Stimulated activated CD8-positive, alpha-beta memory T cell treated with anti-CD3 and anti-CD28 coated beads, Interleukin-4, amount 100 ng/mL, for 4 hours (primary cell): ENCODE measurements at regions not wholly inside any gene's neighbourhood (a gene's known extent, or its start where the extent isn't known, plus 50 kb on each side); places are given as distances from the start of the nearest gene placed in this dataset.
"Not testable (repeated sequence)": the region's sequence is repeated elsewhere in the genome, so short reads cannot be mapped to it uniquely, and the experiment has no call there.

Experiments used
- DNase-seq, 2 donors: peaks; one replicate each; pipeline ENCODE4 v3.0.0-alpha.2; 2020; ENCODE audit warnings: low read depth in 2 of 2, low spot score in 1 of 2

GRCh38 chr10:62496925-62497324 lies 122.8 kb downstream of the ZNF365 start:
- DNase-seq, result no peak

DNA sequence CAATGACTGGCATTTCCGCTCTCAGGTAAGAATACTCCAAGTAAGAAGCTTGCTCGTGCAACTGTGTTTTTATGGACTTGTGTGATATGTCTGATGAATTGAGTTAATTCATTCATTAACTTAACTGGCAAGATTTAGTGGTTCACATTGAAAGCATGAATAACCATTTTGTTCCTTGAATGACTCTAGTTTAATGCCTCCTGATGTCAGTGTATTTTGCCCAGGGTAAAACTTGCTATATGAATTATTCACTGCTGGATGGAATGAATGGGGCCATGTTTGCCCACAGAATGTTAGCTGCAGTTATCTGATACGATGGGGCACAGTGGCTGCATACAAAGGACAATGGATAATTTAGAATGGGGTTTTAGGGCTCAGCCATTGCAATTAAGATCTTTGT lies 124.1 kb downstream of the ZNF365 start:
- DNase-seq, result no peak

GRCh38 chr10:62500116-62500515 lies 125.9 kb downstream of the ZNF365 start:
- not testable (repeated sequence) for DNase-seq

DNA sequence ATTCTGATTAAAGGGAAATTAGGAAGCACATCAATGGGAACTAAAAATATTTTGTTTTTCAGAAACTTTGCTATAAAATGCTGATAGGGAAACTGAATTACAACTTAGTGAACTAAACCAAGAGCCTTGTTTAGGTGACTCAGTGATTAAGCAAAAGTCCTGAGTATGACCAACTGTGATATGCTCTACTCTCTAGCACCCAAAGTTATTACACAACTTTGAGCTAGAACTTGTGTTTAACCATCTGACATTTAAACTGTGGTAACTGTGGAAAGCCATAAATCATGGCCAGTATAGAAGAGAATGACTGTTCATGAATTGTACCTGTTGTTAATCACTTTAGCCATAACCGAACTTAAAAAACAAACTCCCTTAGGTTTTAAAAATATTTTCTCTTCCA lies 127.4 kb downstream of the ZNF365 start:
- no peak for DNase-seq

DNA sequence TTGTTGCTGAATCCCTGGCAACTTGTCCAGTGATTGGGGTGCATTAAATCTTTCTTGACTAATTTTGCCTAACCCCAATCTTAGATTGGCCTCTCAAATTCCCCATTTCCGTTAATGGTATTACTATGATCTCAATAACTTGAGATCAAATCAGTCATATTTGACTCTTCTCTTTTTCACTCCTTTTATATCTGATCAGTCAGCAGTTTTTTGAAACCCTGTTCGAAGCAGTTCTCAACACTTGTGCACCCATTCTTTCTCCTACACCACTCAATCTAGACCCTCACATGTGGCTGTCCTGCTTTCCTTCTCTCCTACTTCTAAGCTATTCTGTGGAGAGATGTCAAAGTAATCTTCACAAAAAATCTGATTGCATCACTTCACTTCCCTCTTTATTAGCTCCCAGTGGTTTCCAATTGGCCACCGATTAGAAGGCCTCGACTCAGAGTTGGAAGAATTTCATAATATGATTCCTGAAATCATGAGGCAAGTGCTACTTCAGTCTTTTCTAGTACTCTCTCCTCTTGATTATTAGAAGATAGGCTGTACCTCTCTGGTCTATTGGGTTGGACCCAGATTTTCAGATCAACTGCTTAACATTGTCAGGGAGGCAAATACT lies 128.9 kb downstream of the ZNF365 start:
- DNase-seq, result no peak

DNA sequence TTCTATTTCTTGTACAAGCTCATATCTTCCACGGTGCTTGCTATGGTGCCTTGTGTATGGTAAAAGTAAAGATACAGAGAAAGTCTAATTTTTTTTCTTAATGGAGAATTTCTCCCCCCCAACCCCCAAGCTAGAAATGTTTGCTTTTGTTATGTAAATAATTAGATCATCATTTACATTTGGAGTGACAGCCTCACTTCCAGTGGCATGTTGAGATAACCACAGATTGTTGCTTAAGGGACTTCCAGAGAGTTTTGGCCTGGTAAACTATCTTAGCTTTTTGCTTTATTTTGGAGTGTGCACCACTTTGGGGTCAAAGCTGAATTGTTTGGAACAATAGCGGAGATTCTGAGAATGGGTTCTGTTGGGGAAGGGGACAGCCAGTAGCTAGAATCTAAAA lies 129.7 kb downstream of the ZNF365 start:
- DNase-seq, result no peak

- no peak for DNase-seq
Measured at GRCh38 chr10:62506371-62506770, 132.2 kb downstream of the ZNF365 start.

DNA sequence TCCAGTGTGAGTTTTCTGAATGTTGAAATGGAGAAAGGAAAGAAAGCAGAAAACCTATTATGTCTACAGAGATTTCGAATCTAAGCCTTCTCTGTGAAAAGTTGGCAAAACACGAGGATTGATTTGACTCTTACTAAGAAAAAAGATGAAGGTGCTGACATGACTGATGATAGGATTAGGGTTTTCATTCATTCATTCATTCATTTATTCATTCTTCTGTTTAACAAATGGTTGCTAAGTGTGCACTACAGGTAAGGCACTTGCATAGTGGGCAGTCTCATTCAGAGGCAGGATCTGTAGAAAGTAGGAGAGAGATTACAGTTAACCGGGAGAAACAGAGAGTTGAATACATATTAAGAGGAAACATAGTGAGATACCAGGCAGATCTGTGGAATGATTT lies 137.1 kb downstream of the ZNF365 start:
- no peak for DNase-seq

- no peak for DNase-seq
Measured at GRCh38 chr10:62511656-62512055, 137.5 kb downstream of the ZNF365 start.

DNA sequence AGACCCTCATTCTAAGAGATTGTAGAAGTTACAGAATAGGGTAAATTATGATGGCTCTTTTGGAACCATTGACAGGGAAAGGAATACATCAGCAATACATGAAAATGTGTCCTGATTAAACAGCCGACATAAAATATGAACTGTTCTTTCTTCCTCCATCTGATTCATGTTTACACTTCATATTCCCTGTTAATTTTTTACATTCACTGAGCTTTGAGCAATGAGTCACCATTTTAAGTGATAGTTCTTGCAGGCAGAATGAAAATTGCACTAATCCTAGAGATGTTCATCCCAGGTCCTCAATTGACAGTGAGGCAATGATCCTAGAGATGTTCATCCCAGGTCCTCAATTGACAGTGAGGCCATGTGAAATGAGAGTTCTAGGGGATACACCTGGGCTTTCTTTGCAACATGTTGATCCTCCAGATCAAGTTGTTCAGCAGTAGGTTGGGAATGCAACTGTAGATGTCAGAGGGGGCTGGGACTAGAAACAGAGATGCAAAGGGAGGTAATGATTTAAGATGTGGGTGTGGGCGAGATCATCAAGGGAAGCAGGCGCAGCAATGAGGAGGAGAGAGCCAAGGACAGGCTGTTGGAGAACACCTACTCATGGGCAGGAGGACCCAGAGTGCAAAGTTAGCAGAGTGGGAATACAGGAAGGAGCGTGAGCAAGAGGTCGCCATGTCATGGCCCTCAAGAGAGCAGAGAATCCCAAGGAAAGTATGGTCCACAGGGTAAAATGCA lies 138.7 kb downstream of the ZNF365 start:
- DNase-seq, result no peak

GRCh38 chr10:62514079-62514693 lies 140.0 kb downstream of the ZNF365 start:
- DNase-seq, result no peak

DNA sequence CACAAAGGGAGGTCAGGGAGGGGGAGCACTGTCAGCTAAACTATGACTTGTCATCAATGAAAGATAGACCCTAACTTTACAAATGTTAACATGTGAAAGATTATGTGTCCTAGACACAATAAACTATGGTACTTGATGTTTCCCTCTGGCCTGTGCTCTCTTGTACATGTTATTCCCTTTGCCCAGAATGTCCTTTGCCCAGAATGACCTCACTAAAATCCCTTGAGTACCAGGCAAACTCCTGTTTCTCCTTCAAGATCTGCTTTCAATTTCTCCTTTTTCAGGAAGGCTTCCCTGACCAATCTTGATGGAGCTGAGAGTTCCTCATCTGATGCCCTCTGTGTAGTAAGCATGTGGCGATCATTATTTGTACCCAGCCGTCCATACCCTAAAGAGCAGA lies 143.1 kb downstream of the ZNF365 start:
- no peak for DNase-seq

DNA sequence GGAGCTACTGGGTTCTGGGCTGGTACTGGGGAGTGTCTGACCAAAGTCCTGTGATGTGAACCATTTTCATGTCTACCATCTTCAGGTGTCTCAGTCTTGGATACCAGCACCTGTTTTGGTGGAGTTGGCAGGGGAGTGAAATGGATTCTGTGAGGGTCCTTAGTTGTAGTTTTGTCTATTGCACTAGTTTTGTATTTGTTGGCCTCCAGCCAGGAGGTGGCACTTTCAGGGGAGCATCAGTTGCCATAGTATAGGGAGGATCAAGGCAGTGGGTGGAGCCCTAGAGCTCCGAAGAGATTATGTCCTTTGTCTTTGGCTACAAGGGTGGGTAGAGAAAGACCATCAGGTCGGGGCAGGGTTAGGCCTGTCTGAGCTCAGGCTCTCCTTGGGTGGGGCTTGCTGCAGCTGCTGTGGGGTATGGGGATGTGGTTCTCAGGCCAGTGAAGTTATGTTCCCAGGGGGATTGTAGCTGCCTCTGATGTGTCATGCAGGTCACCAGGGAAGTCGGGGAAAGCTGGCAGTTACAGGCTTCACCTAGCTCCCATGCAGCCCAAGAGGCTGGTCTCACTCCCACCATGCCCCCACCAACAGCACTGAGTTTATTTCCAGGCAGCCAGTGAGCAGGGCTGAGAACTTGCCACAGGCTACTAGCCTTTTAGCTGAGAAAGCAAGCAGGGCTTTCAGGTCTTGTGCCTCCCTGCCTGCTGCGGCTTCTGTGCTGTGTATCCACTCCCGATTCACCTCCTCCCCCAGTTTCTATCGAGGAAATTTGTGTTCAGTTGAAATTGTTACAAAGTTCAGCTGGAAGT lies 153.1 kb downstream of the ZNF365 start:
- DNase-seq, result no peak

DNA sequence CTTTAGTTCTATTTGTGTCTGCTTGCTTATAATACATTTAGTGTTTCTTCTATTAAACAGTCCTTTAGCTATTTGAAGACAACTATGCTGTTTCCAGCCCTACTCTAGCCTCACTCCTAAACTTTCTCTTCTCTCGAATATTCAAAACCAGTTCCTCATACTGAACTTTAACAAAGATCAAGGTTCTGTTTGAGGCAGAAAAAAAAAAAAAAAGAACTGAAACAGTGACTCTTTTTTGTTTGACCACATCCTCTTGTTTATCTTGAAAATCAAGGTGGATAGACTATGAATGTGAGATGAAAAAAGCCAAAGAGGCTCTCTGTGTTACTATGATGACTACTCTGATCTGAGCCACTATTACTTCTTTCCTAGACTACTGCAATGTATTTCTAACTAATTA lies 154.3 kb downstream of the ZNF365 start:
- no peak for DNase-seq

- DNase-seq, result no peak
Measured at GRCh38 chr10:62529396-62529795, 155.2 kb downstream of the ZNF365 start.

DNA sequence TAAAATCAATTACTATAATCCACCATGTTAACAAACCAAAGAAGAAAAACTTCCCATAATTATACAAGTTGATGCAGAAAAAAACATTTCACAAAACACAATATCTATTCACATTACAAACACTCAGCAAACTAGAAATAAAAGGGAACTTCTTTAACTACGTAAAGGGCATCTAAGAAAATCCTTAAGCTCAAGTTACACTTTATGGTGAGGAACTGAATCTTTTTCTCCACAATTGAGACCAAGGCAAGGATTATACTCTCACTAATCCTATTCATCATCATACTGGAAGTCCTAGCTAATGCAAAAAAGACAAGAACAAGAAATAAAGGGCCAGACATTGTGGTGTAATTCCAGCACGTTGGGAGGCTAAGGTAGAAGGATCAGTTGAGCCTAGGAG lies 159.9 kb downstream of the ZNF365 start:
- DNase-seq, result no peak

DNA sequence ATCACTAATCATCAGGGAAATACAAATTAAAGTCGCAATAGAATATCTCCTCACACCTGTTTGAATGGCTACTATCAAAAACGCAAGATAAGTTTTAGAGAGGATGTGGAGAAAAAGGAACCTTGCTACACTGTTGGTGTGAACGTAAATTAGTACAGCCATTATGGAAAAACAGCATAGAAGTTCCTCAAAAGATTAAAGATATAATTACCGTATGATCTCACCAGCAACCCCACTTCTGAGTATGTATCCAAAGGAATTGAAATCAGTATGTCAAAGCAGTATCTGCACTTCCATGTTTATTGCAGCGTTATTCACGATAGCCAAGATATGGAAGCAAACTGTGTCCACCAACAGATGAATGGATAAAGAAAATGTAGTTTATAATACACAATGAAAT lies 164.4 kb downstream of the ZNF365 start:
- DNase-seq, result no peak

DNA sequence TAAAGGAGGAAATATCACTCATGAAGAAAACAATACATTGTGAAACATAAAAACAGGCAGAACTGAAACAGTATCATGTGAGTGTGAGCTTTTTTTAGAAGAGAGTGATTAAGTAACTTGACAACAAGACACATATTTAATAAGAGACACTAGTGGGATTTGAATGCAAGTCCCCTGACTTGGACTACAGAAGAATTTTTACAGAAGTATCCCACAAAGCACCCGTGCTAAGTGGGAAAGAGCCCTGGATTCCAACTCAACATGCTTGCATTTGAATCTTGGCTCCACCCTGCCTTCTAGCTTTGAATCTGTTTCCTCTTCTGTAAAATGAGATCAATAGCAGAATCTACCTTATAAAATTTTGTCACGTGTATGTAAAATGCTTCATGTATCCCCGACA lies 166.2 kb downstream of the ZNF365 start:
- no peak for DNase-seq

GRCh38 chr10:62541811-62542210 lies 167.6 kb downstream of the ZNF365 start:
- DNase-seq, result no peak

DNA sequence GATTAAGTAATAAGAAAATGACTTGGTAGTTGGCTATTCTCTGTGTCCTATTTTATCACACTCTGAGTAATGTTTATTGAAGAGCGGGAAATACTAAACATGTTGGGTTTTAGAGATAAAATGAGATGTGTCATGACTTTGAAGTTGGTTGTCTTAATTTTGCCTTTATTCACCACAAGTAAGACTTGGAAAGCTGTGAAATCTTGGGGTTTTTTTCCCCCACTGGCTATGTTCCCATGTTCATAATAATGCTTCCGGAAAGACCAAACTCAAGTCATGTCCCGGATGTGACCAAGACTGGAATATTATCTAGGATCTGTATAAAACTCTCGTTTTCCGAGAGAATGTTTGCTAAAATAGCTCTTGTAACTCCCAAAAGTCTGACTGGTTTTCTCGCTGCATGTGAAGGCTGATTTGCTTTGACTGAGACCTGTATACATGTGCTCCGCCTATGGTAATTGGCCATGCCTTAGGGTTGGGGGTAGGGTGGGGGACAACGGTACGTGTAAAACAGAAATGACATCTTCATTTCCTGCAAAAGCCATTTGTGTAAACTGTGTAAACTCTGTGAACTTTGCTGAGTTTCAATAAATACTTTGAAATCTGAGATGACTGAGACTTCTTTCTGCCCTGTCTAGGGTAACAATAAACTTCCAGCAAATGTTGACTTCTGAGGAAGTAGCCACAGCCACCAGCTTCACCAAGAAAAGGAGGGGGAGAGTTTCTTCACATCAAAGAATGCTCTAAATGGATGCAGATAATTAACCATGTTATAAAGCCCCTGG lies 169.6 kb downstream of the ZNF365 start:
- no peak for DNase-seq
